Common myeloid progenitor, CD34-positive (primary cell): ENCODE measurements at regions not wholly inside any gene's neighbourhood (a gene's known extent, or its start where the extent isn't known, plus 50 kb on each side); places are given as distances from the start of the nearest gene placed in this dataset.
A peak's percentile ranks its signal among the peaks of the same experiment; 100 is the strongest.

Source experiments
- CTCF ChIA-PET: fragments of 350-600 bp; sonication (Branson Sonifier 250); formaldehyde crosslinking; loops from one replicate; lab custom pipeline; 2021; ENCODE audit warnings: antibody characterized with exemption; lab: Charles Lee
- POLR2A ChIA-PET: fragments of 350-600 bp; sonication (Branson Sonifier 250); formaldehyde crosslinking; loops from one replicate; lab custom pipeline; 2021; ENCODE audit warnings: antibody characterized with exemption; lab: Charles Lee
- DNase-seq, 3 donors: peaks; one replicate each; pipeline versions ENCODE4 v3.0.0 to v3.0.0-alpha.2; 2013
- H3K27ac ChIP-seq, 2 experiments: 1 replicate in 1 of 2; 2 replicates in 1 of 2; pipeline ENCODE4 v1.7.0; 2013; ENCODE audit warnings: inconsistent platforms in 2 of 2, low read length in 2 of 2, mild to moderate bottlenecking in 2 of 2, low read depth in 1 of 2, moderate library complexity in 1 of 2; ENCODE audit not compliant: severe bottlenecking in 2 of 2, insufficient read depth in 1 of 2, poor library complexity in 1 of 2
- H3K27me3 ChIP-seq, 5 experiments: replicated peaks in 2 of 5; 1 replicate in 3 of 5; 2 replicates in 2 of 5; pipeline versions ENCODE4 v1.6.1 to v1.7.0; 2013; ENCODE audit warnings: low read length in 4 of 5, mild to moderate bottlenecking in 2 of 5, moderate library complexity in 2 of 5, inconsistent platforms in 1 of 5; ENCODE audit not compliant: insufficient read depth in 5 of 5, control insufficient read depth in 4 of 5
- H3K36me3 ChIP-seq, 4 experiments: 1 replicate in 2 of 4; 2 replicates in 2 of 4; pipeline versions ENCODE4 v1.6.1 to v1.7.0; 2013; ENCODE audit warnings: low read length in 3 of 4, control low read depth in 1 of 4, mild to moderate bottlenecking in 1 of 4; ENCODE audit not compliant: control insufficient read depth in 4 of 4, insufficient read depth in 4 of 4
- H3K4me1 ChIP-seq, 4 experiments: 1 replicate in 3 of 4; 2 replicates in 1 of 4; pipeline versions ENCODE4 v1.6.1 to v1.7.1; 2013; ENCODE audit warnings: low read length in 3 of 4, mild to moderate bottlenecking in 3 of 4, control low read depth in 1 of 4, inconsistent platforms in 1 of 4, moderate library complexity in 1 of 4; ENCODE audit not compliant: control insufficient read depth in 4 of 4, insufficient read depth in 4 of 4; ENCODE audit errors: control extremely low read depth in 1 of 4
- H3K4me3 ChIP-seq, 7 experiments: 1 replicate in 4 of 7; 2 replicates in 3 of 7; pipeline versions ENCODE4 v1.5.1 to v1.7.0; 2013; ENCODE audit warnings: mild to moderate bottlenecking in 7 of 7, low read length in 6 of 7, moderate library complexity in 6 of 7, inconsistent platforms in 2 of 7, low read depth in 2 of 7, control low read depth in 1 of 7; ENCODE audit not compliant: insufficient read depth in 4 of 7, control insufficient read depth in 1 of 7; ENCODE audit errors: extremely low read depth in 1 of 7
- H3K9me3 ChIP-seq, 5 experiments: 1 replicate in 4 of 5; 2 replicates in 1 of 5; pipeline versions ENCODE4 v1.6.1 to v1.7.1; 2013; ENCODE audit warnings: low read length in 4 of 5, mild to moderate bottlenecking in 2 of 5, inconsistent platforms in 1 of 5, low read depth in 1 of 5, moderate library complexity in 1 of 5; ENCODE audit not compliant: control insufficient read depth in 4 of 5, insufficient read depth in 2 of 5; ENCODE audit errors: control extremely low read depth in 1 of 5
- WGBS: methylation state at CpG from one replicate; pipeline ENCODE4 v1.1.5; 2013; ENCODE audit not compliant: insufficient coverage; 5-methylcytosine and 5-hydroxymethylcytosine counted together

GRCh38 chr10:31749301-31749700, 179.3 kb downstream of the ARHGAP12 start:
- WGBS, result 92% methylated on average over 9 of the region's 13 CpGs
- H3K4me1 ChIP-seq, result peaks cover 6 to 26% (median 22%) of the 10 kb centered on the region in 4 experiments
- no peak overlapping the region for H3K4me3 ChIP-seq
- no peaks in the 10 kb centered on the region for H3K36me3 ChIP-seq
- ChIA-PET CTCF (interaction anchor here (0.9 kb wide), 1 partner anchor 24 kb away, joined by 3 read pairs; no protein-coding TSS in a partner anchor), POLR2A (interaction anchor here (0.8 kb wide), 1 partner anchor 11 kb away, joined by 4 read pairs; no protein-coding TSS in a partner anchor)
- no peaks in the 10 kb centered on the region for H3K27me3 ChIP-seq
- no peak overlapping the region for H3K27ac ChIP-seq
- H3K9me3 ChIP-seq, result no peaks in the 10 kb centered on the region
- DNase-seq, result no peak

GRCh38 chr10:31745612-31746376, 182.8 kb downstream of the ARHGAP12 start:
- 78% methylated on average over 6 of the region's 9 CpGs for WGBS
- Histone ChIP-seq H3K36me3 (no peaks in the 10 kb centered on the region), H3K4me3 (no peak overlapping the region), H3K27me3 (no peaks in the 10 kb centered on the region), H3K27ac (no peak overlapping the region), H3K4me1 (peaks cover 0 to 12% (median 7%) of the 10 kb centered on the region in 4 experiments), H3K9me3 (no peaks in the 10 kb centered on the region)
- CTCF ChIA-PET, result interaction anchor here (0.6 to 1.8 kb wide), 3 partner anchors 24 to 348 kb away, joined by 3 to 5 read pairs (median 3); no protein-coding TSS in a partner anchor
- POLR2A ChIA-PET, result interaction anchor here (0.6 kb wide), 1 partner anchor 87 kb away, joined by 3 read pairs; no protein-coding TSS in a partner anchor
- peak in 2 of 3 donors; percentile 21 to 43 for DNase-seq

GRCh38 chr10:31744025-31744424, 184.6 kb downstream of the ARHGAP12 start:
- Histone ChIP-seq H3K27ac (no peak overlapping the region), H3K9me3 (no peaks in the 10 kb centered on the region), H3K27me3 (no peaks in the 10 kb centered on the region), H3K36me3 (no peaks in the 10 kb centered on the region), H3K4me1 (no peaks in the 10 kb centered on the region), H3K4me3 (no peak overlapping the region)
- CTCF ChIA-PET, result interaction anchor here (0.6 to 1.8 kb wide), 3 partner anchors 25 to 411 kb away, joined by 3 to 5 read pairs (median 3); no protein-coding TSS in a partner anchor
- POLR2A ChIA-PET, result interaction anchor here (0.6 kb wide), 1 partner anchor 70 kb away, joined by 5 read pairs; no protein-coding TSS in a partner anchor
- WGBS, result no CpG with 5 or more reads among the region's 1 CpG
- DNase-seq, result no peak

- Histone ChIP-seq H3K36me3 (no peaks in the 10 kb centered on the region), H3K27ac (no peak overlapping the region), H3K9me3 (peaks cover 0 to 3% (median 0%) of the 10 kb centered on the region in 5 experiments), H3K4me3 (no peak overlapping the region), H3K27me3 (no peaks in the 10 kb centered on the region), H3K4me1 (no peaks in the 10 kb centered on the region)
- DNase-seq, result no peak
- ChIA-PET POLR2A (no interaction called here), CTCF (interaction anchor here (1.7 kb wide), 1 partner anchor 28 kb away, joined by 5 read pairs; no protein-coding TSS in a partner anchor)
- WGBS, result 88% methylated on average over 1 of the region's 1 CpG
Measured at GRCh38 chr10:31742255-31742654, 186.4 kb downstream of the ARHGAP12 start.

GRCh38 chr10:31741473-31741872, 187.2 kb downstream of the ARHGAP12 start:
- POLR2A ChIA-PET, result no interaction called here
- Histone ChIP-seq H3K27me3 (no peaks in the 10 kb centered on the region), H3K27ac (no peak overlapping the region), H3K4me1 (no peaks in the 10 kb centered on the region), H3K4me3 (no peak overlapping the region), H3K36me3 (no peaks in the 10 kb centered on the region), H3K9me3 (peaks cover 0 to 3% (median 0%) of the 10 kb centered on the region in 5 experiments)
- DNase-seq, result no peak
- CTCF ChIA-PET, result interaction anchor here (1.7 kb wide), 1 partner anchor 29 kb away, joined by 5 read pairs; no protein-coding TSS in a partner anchor

GRCh38 chr10:31739711-31740110, 188.9 kb downstream of the ARHGAP12 start:
- ChIA-PET CTCF (no interaction called here), POLR2A (no interaction called here)

GRCh38 chr10:31739146-31739545, 189.5 kb downstream of the ARHGAP12 start:
- no peaks in the 10 kb centered on the region for H3K4me1 ChIP-seq
- CTCF ChIA-PET, result no interaction called here
- H3K9me3 ChIP-seq, result peaks cover 0 to 7% (median 0%) of the 10 kb centered on the region in 5 experiments
- no CpG with 5 or more reads among the region's 2 CpGs for WGBS
- no peaks in the 10 kb centered on the region for H3K27me3 ChIP-seq
- POLR2A ChIA-PET, result no interaction called here
- DNase-seq, result no peak
- H3K36me3 ChIP-seq, result no peaks in the 10 kb centered on the region
- H3K4me3 ChIP-seq, result no peak overlapping the region
- no peak overlapping the region for H3K27ac ChIP-seq

More at GRCh38 chr10:31739711-31740110, 188.9 kb downstream of the ARHGAP12 start:
- Histone ChIP-seq H3K27ac (no peak overlapping the region), H3K4me1 (no peaks in the 10 kb centered on the region), H3K4me3 (no peak overlapping the region), H3K27me3 (no peaks in the 10 kb centered on the region), H3K9me3 (peaks cover 0 to 7% (median 0%) of the 10 kb centered on the region in 5 experiments), H3K36me3 (no peaks in the 10 kb centered on the region)
- WGBS, result 100% methylated on average over 1 of the region's 1 CpG
- no peak for DNase-seq
